IgD-negative memory B cell (primary cell): ENCODE measurements at regions not wholly inside any gene's neighbourhood (a gene's known extent, or its start where the extent isn't known, plus 50 kb on each side); places are given as distances from the start of the nearest gene placed in this dataset.

ENCODE experiments used
- H3K27ac Mint-ChIP-seq, 3 donors: one replicate each; pipeline ENCODE4 v1.8.0; 2020 to 2022; ENCODE audit warnings: mild to moderate bottlenecking in 3 of 3, mixed read lengths in 3 of 3, moderate library complexity in 1 of 3
- H3K27me3 Mint-ChIP-seq: one replicate; pipeline ENCODE4 v1.8.0; 2021; ENCODE audit warnings: mixed read lengths
- H3K36me3 Mint-ChIP-seq: one replicate; pipeline ENCODE4 v1.8.0; 2020; ENCODE audit warnings: mild to moderate bottlenecking, mixed read lengths
- H3K4me1 Mint-ChIP-seq, 3 donors: one replicate each; pipeline ENCODE4 v1.8.0; 2020 to 2022; ENCODE audit warnings: mixed read lengths in 3 of 3, mild to moderate bottlenecking in 1 of 3
- H3K4me3 Mint-ChIP-seq, 4 donors: one replicate each; pipeline ENCODE4 v1.8.0; 2020 to 2022; ENCODE audit warnings: mild to moderate bottlenecking in 4 of 4, mixed read lengths in 4 of 4, moderate library complexity in 3 of 4
- H3K9me3 Mint-ChIP-seq, 3 donors: one replicate each; pipeline ENCODE4 v1.8.0; 2020 to 2021; ENCODE audit warnings: mixed read lengths in 3 of 3, mild to moderate bottlenecking in 1 of 3

- peaks cover 0 to 4% (median 0%) of the 10 kb centered on the region in 3 donors for H3K9me3 Mint-ChIP-seq
- H3K4me3 Mint-ChIP-seq, result no peak overlapping the region
- no peaks in the 10 kb centered on the region for H3K36me3 Mint-ChIP-seq
- H3K4me1 Mint-ChIP-seq, result no peaks in the 10 kb centered on the region
- peaks cover 8% of the 10 kb centered on the region for H3K27me3 Mint-ChIP-seq
- H3K27ac Mint-ChIP-seq, result no peak overlapping the region
Observed at GRCh38 chr2:129904532-129905446, 74.7 kb upstream of the RAB6C start.

- H3K9me3 Mint-ChIP-seq, result peaks cover 0 to 3% (median 0%) of the 10 kb centered on the region in 3 donors
- no peaks in the 10 kb centered on the region for H3K4me1 Mint-ChIP-seq
- no peak overlapping the region for H3K27ac Mint-ChIP-seq
- H3K36me3 Mint-ChIP-seq, result no peaks in the 10 kb centered on the region
- H3K27me3 Mint-ChIP-seq, result peaks cover 8% of the 10 kb centered on the region
- H3K4me3 Mint-ChIP-seq, result no peak overlapping the region
Observed at GRCh38 chr2:129905664-129906081, 73.8 kb upstream of the RAB6C start.

- Mint-ChIP-seq H3K36me3 (no peaks in the 10 kb centered on the region), H3K4me1 (no peaks in the 10 kb centered on the region), H3K27me3 (peaks cover 11% of the 10 kb centered on the region), H3K4me3 (no peak overlapping the region), H3K27ac (no peak overlapping the region), H3K9me3 (no peaks in the 10 kb centered on the region)
Observed at GRCh38 chr2:129906139-129906860, 73.2 kb upstream of the RAB6C start.

- Mint-ChIP-seq H3K4me3 (no peak overlapping the region), H3K27ac (no peak overlapping the region), H3K36me3 (no peaks in the 10 kb centered on the region), H3K27me3 (peaks cover 11% of the 10 kb centered on the region), H3K9me3 (no peaks in the 10 kb centered on the region), H3K4me1 (no peaks in the 10 kb centered on the region)
Observed at GRCh38 chr2:129906861-129907235, 72.6 kb upstream of the RAB6C start.

GRCh38 chr2:129907256-129907998 lies 72.0 kb upstream of the RAB6C start:
- no peak overlapping the region for H3K4me3 Mint-ChIP-seq
- H3K9me3 Mint-ChIP-seq, result no peaks in the 10 kb centered on the region
- no peaks in the 10 kb centered on the region for H3K36me3 Mint-ChIP-seq
- H3K27me3 Mint-ChIP-seq, result peaks cover 11% of the 10 kb centered on the region
- H3K27ac Mint-ChIP-seq, result no peak overlapping the region
- no peaks in the 10 kb centered on the region for H3K4me1 Mint-ChIP-seq

DNA sequence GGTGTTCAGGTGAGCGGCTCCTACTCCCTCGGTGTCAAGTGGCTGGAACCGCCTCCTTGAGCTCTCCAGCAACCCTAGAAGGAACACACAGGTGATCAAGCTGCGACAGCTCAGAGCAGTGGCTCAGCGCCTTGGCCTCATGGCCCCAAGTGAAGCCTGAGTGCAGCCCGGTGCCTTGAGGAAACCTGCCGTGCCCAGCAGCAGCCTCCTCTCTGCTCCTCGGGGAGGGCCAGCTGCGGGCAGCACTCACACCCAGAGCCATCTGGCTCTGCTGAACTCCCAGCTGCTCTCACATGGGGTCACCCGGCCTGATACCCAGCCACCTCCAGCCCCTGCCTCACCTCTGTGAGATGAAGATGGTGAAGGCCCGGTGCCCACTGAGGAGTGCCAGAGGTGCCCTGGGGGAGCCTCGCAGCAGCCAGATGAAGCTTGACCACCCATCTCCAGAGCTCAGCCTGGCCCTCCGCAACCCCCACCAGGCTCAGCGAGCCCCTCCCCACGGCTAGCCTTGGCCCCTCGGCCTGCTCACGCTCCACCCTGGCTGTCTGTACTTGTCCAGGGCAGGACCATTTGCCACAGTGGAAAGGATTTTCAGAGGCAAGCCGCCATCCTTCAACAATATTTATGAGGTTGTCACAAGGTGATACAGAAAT lies 70.6 kb upstream of the RAB6C start:
- no peaks in the 10 kb centered on the region for H3K9me3 Mint-ChIP-seq
- no peaks in the 10 kb centered on the region for H3K36me3 Mint-ChIP-seq
- H3K4me3 Mint-ChIP-seq, result no peak overlapping the region
- H3K4me1 Mint-ChIP-seq, result no peaks in the 10 kb centered on the region
- H3K27ac Mint-ChIP-seq, result no peak overlapping the region
- peaks cover 10% of the 10 kb centered on the region for H3K27me3 Mint-ChIP-seq

DNA sequence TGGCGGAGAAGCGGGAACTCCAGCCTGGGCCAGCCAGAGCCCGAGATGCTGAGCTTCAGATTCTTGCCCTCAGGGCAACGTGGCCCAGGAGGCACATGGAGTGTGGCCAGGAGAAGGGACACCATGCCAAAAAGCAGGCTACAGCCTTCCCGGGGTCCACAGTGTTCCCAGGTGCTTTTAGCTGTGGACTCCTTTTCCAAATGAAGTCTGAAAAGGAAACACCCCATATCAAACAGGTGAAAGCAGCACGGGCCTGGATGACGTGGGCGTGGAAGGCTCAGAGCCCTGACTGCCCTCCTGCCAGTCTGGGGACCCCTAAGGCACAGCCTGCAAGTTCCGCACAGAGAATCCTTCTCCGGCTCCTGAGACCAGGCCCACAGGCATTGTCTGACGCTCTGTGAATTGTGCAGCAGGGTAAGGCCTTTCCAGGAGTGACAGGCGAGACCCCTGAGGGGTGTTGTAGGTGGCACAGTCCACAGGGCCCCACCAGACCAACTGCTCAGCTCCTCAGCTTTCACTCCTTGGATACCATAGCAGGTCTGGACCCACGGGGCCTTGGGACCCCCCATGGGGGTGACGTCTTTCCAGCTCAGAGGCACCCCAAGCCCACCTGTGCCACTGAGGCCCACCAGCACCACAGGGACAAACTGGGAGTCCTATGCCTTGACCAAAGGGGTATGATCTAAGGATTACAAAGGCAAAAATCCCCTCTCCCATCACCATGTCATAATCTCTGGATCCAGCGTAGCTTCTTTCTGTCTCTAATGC lies 69.6 kb upstream of the RAB6C start:
- Mint-ChIP-seq H3K27ac (no peak overlapping the region), H3K4me1 (no peaks in the 10 kb centered on the region), H3K9me3 (no peaks in the 10 kb centered on the region), H3K27me3 (peaks cover 10% of the 10 kb centered on the region), H3K4me3 (no peak overlapping the region), H3K36me3 (no peaks in the 10 kb centered on the region)

DNA sequence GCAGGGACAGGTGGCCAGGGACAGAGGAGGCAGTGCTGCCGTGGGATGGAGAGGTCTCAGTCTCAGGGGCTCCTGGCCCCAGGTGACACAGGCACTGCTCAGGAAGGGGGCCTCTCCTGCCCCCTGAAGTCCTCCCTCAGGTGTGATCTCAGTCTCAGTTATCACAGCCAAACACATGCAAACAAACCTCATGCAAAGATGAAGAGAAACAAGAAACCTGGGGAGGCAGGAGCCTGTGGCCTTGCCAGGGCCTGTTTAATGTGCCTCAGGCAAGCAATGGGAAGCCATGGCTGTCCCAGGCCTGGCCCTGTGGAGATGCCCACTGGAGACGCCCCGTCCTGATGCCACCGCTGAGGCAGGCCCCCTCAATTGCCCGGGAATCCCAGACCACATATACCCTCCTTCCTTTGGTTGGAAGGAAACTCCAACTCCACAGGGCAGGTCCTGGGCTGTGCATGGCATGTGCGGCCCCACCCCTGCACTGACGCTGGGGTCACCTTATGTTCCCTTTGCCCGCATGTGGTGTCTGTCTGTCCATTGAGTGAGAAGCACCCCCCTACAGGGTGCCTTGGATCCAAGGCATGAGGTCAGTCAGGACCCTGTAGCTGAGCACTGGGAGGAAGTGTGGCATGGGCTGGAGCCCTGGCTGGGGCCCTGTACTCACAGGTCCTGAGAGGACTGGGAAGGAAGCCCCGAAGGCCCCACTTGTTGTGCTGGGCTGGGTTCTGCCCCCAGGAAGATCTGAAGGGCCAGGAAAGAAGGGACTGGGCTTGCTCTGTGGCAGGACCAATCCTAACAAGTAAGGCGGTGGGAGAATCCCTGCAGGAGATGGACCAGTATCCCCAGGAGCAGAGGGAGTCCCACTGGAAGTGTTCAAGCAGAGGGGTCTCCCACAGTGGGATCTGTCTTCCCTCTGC lies 68.8 kb upstream of the RAB6C start:
- Mint-ChIP-seq H3K4me1 (no peaks in the 10 kb centered on the region), H3K9me3 (no peaks in the 10 kb centered on the region), H3K4me3 (no peak overlapping the region), H3K27ac (no peak overlapping the region), H3K36me3 (no peaks in the 10 kb centered on the region), H3K27me3 (peaks cover 7% of the 10 kb centered on the region)

- H3K27me3 Mint-ChIP-seq, result peaks cover 6% of the 10 kb centered on the region
- no peak overlapping the region for H3K4me3 Mint-ChIP-seq
- no peaks in the 10 kb centered on the region for H3K4me1 Mint-ChIP-seq
- H3K27ac Mint-ChIP-seq, result no peak overlapping the region
- no peaks in the 10 kb centered on the region for H3K9me3 Mint-ChIP-seq
- no peaks in the 10 kb centered on the region for H3K36me3 Mint-ChIP-seq
Observed at GRCh38 chr2:129911363-129912065, 68.0 kb upstream of the RAB6C start.

DNA sequence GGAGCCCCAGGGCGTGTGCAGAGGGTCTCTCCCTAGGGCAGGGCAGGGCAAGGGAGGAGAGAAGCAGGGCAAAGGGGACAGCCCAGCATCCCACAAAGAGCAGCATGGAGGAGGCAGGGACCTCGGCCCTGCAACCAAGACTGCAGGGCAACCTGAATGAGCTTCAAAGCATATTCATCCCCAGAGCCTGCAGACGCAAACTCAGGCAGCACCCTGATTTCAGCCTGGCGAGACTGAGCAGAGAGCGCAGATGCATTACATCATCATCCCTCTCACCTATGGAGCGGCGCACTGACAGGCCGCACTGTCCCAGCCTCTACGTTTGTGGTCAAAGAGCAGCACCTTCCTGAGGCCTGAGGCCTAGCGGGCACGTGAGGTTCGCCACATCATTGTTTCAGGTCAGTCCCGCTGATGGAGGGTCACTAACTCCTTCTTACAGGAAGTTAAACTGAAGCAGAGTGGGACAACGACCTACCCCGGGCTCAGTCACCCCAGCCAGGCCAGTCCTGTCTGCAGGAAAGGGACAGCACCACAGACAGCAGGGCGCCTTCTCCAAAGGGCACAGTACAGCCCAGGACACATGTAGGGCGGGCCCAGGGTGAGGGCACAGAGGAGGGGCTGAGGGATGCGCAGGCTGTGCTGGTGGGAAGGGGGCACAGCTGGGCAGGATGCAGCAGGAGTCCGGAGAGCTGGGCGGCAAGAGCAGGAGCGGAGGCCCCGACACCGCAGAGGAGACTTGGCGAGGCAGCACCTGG lies 67.2 kb upstream of the RAB6C start:
- no peaks in the 10 kb centered on the region for H3K4me1 Mint-ChIP-seq
- peaks cover 0 to 2% (median 0%) of the 10 kb centered on the region in 3 donors for H3K9me3 Mint-ChIP-seq
- H3K27me3 Mint-ChIP-seq, result peaks cover 8% of the 10 kb centered on the region
- no peak overlapping the region for H3K27ac Mint-ChIP-seq
- H3K4me3 Mint-ChIP-seq, result no peak overlapping the region
- no peaks in the 10 kb centered on the region for H3K36me3 Mint-ChIP-seq

DNA sequence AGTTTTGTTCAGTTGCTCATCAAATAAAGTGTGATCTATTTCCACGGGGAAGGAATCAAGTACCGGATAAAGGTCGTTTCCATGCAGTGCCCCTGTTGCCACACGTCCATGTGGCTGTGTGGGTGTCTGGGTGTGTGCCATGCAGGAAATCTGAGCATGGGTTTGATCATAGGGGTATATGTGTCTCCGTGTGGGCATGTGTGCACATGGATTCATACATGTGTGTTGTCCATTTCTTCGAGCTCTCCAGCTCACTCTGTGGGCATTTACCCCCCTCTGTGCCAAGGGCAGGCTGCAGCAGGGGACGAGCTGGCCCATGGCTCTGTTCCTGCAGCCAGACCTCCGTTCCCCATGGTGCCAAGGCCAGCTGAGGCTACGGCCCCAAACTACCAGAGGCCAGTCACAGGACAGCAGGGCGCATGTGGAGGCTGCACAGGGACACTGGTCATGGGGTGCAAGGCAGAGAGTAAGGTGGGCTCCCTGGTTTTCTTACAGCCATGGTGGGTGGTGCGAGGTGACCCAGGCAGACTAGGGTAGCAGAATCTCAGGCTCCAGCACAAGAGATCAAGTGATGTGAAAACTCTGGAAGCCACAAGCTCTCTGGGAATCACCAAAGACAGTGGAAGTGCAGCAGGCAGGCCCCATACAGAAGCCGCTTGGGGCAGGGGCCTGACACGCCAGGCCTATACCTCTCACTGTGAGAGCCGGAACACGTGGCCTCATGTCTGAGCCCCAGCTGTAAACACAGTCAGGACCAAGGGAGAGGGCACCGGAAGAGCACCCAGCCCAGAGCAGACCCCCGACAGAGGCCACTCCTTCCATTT lies 66.4 kb upstream of the RAB6C start:
- Mint-ChIP-seq H3K27ac (no peak overlapping the region), H3K4me3 (no peak overlapping the region), H3K4me1 (no peaks in the 10 kb centered on the region), H3K27me3 (peaks cover 8% of the 10 kb centered on the region), H3K9me3 (peaks cover 0 to 11% (median 6%) of the 10 kb centered on the region in 3 donors), H3K36me3 (no peaks in the 10 kb centered on the region)
